ENCODE measurements at regions not wholly inside any gene's neighbourhood (a gene's known extent, or its start where the extent isn't known, plus 50 kb on each side); places are given as distances from the start of the nearest gene placed in this dataset.

DNA sequence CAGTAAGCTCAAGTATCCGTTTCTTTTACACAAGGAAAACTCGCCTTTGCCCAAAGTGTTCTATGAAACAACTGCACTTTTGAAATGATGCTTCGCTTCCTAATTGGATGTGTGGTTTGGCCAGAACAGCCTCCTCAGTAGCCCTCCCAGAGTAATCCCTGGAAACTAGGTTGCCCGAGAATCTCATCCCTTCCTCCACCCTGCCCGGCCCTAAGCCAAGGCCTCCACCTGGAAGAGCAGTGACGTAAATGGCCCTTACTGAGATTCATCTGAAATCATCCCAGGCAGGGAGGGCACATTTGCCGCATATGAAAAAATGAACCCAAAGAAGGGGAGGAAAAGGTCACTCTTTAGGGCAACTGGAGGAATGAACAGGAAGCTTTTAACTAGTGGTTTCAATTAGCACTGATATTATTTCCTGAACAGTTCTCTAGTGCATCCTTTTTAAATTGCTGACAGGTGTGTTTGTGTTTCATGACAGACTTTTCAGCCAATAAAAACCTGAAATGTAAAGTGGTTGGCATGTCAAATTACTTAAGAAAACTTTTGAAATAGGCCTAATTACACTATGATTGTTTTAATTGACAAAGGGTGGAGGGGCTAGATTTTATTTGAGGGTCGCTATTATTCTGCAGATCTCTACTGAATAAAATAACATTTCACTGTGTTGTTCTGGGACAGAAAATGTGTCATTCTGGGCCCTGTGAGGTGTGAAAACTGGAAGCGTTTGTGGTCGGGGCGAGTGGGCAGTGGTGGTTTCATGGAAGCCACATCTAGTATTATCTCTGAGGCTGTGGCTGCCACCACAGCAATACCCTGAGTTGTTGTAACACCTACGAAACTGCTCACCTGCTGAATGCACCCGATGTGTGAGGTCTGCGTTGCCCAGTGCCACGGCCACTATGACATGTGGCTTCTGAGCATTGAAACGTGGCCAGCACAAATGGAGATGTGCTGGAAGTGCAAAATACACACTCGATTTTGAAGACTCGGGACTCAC is 112.1 kb downstream of the ZIC5 start:
- DNase-seq: no peak

DNA sequence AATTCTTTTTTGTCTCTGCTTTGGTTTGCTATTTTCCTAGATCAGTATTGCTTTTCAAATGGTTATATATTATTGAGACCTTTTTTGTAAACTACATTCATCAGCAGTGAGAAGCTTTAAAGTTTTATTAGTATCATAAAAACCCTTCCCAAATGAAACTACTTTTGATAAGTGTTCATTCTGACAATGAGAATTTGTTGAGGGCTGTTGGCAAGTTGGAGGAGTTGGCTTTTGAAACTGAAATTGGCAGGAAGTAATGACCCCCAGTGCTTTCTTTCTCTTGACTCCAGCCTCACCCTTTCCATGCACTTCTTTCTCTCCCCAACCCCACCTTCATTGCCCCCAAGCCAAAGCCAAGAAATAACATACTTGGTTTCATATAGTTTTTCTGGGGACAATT is 113.8 kb downstream of the ZIC5 start:
- no peak for DNase-seq

DNA sequence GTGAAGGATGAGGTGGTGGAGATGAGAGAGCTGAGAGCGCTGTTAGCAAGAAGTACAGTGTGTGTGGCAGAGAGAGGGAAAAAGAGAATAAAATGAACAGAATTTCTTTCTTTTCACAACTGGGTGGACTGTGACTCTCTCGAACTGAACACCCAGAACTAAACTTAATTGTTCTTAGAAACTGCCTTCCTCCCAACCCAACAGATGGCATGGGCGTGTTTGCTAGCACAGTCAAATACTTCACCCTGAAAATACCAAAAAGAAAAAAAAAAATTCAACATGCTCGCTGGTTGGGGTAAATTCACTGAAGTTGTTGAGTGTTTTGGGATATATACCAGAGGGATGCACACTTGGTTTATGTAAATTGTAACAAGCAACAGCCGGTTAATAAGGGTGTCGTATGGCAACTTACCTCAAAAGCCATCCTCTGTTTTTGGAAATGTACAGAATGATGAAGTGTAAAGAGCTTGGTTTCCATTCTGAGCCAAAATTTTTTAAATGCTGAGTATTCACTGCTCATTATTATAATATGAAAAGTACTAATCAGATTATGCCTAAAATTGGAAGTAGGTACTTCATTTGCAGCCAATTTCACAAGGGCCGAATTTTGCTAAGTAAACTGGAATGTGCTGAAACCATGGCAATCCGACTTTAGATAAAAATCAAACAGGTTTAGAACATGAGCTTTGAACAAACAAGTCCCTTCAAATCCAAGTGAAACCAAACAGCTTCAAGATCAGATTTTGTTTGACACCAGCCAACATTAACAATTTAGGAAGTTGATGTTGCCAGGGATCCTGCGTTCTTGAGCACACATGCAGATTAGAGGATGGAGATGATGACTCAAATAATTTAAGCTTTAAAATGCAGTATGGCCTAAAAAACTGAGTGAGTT is 115.8 kb downstream of the ZIC5 start:
- no peak for DNase-seq

DNA sequence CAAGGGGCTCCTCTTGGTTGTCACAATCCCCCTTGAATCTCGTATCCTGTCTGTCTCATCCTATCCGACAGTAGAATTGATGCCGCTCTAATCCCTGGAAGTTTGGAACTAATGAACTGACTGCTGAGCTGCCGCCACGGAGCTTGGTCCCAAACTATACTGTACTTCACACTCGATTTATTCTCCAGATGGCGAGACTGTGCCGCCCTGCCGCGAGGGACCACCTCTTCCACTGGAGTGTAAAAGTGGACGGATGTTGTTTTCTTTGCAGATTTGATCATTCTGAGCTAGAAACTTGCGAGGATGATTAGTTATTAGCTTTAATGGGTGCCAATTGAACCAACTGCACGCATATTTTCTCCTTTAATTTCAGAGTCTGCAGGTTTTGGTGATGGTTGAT is 117.2 kb downstream of the ZIC5 start:
- DNase-seq: no peak

DNA sequence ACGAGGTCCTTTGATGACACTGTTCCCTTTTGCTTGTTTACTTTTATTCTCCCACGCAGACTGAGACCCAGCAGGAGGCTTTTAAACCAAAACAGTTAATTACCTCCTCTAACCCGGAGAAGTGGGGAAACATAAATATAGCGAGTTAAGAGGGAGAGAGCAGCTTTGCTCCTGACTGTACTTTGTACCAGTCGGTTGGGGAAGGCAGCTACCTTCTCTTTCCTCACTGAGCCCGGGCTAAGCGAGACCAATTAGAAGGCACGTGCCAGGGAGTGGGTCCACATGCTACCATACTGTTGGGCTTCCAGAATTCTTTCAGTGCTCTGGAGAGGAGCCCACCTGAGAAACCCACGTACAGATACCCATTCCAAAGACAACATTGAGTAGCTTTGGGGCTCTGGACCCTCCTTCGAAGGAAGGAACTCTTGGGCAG is 124.2 kb downstream of the ZIC5 start:
- no peak for DNase-seq

DNA sequence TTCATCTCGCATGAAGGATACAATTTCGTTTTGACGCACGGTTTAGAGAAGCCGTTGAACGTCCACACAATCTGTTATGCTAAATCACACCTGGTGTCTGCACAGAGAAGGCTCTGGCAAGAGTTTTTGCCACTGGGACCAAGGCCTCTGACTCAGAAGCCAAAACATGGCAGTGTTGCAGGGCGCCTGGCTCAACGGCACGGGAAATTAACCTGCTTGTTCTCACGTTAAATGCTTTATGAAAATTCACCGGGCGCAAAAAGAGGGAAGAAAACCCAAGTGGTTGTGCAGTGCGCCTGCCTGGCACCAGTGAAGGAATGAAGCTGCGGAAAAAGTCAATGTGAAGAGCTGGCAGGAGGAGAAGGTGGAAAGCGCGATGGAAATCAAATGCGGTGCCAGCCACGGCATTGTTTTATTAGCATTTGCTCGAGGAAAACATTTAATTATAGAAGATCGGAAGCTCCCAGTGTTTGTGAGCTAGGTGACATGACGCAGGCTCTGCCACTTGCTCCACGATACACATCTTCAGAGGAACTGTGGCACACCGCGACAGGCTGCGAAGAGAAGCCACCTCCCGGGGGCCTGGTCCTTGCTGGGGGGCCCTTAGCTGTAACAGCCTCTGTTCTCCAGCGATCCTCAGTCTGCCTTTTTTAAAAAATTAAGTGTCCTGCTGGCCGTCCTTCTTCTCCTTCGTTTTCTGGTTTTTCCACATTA is 126.2 kb downstream of the ZIC5 start:
- DNase-seq: no peak

DNA sequence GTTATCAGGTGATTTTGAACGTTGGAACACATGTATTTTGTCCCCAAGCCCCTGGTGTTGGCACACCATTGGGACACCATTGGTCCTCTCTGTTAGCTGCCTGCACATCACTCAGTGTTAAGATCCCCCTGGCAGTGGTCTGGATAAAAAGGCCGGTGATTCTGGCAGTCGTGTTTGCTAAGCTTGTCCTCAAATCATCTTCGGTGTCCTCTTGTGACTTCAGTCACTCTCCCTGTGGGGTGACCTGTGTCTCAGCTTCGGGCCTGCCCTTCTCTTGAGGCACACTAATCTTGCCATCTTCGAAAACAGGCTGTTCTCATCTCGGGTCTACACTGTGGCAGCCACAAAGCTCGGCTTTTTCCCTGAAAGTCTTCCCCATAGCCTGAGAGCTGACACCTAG is 127.1 kb downstream of the ZIC5 start:
- no peak for DNase-seq

DNA sequence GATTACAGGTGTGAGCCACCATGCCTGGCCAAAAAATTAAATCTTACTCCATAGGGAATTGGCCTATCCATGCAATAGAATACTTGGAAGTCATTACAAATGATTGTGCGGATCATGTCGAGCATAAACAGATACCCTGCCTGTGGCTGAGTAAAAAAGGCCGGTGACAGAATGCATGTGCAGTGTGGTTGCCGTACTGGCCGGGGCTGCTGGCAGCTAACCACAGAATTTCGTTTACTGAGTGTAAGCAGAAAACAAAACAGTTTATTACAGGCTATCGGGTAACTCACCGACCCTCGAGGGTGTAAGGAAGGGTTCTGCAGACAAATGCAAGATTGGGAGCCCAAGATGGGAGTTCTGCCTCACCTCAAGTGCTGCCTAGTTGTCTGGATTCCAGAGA is 127.7 kb downstream of the ZIC5 start:
- no peak for DNase-seq

DNA sequence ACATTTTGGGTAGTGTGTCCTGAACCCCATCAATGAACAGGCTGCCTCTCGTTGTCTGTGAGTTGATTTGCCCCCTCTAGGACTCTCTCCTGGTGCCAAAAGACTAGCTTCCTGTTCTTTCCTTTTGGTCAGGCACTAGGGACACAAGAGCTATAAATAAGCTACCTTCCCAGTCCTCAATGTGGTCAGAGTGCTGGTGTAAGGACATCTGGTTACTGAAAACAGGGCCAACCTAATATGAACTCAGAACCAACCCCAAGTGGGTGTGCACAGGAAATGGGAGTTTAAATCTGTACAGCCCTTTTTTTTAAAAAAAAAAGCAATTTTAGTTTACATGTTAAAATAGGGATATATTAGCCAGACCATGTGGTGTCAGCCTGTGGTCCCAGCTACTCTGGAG is 129.2 kb downstream of the ZIC5 start:
- DNase-seq: no peak

DNA sequence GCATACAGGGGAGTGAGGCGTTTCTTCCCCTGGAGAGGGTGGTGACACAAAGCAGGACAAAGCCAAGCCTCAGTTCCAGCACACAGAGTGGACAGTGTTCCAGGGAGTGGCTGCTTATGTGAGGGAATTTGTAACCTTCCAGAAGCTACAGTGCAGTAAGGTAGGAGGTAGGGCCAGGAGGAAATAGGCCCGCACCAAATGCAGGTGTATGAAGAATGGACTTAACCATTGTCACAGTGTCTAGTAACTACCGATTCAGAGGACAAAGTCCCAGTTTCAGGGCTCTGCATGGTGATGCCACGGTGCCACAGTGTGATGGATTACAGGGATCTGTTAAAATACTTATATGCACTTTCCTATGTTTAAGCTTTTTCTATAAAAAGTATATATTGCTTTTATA is 135.3 kb downstream of the ZIC5 start:
- DNase-seq: no peak

DNA sequence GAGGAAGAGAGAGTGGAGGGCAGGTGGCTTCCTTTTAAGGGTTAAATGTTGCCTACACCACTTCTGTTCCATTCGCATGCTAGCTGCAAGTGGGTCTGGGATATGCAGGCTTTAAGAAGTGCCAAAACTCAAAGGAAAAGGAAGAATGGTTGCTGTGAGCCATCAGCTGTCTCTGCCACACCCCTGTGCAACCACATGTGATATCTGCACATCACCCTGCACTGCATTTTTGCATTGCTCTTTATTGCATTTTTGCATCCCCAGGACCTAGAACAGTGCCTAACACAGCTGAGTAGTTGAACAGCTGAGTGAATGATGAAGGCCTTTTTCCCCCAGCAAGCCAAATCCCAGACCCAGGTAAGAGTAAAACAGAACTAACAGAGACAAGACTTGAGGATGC is 136.1 kb downstream of the ZIC5 start:
- no peak for DNase-seq

DNA sequence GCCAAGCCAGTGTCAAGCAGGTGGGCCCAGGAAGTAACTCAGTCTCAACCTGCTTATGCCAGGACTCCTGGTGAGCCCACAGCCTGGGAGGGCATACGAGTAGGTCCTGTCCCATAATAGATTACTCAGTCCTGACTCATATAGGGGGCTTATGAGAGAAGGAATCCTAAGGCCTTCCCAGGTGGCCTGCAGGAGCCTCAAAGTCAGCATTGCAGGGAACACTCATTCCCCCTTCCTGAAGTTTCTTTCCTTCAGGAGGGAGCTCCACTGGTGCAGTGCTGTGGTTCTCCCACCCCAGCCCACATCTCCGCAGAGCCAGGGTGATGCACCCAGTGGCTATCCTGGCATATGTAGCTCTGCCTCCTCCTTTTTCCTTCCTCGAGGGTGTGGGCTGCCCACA is 137.3 kb downstream of the ZIC5 start:
- DNase-seq: no peak

DNA sequence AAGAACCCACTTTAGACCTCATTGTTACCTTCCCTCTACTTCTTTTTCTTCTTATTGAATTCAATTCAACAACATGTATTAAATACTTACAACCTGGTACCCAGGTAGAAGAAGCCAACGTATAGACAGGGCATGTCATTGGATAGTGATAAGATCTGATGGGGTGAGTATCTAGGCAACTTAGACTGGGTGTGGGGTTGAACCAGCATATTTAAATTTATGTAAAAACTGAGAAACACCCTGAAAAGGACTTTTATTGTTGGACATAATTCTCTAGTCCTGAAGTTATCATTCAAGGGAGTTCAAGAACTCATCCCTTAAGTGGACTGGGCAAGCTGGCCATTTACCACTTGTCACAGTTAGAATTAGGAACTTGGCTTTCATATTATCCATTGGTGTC is 139.2 kb downstream of the ZIC5 start:
- DNase-seq: no peak

DNA sequence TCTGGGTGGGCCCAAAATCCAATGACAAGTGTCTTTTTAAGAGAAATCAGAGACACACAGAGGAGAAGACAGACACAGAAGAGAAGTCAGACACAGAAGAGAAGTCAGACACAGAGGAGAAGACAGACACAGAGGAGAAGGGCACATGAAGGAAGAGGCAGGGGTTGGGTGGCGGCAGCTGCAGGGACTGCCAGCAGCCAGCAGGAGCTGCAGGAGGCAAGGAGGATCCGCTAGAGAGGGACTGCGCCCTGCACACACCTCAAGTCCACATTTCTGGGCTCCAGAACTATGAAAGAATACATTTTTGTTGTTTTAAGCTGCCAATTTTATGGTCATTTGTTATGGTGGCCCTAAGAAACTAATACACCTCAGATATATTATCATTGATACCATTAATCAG is 140.6 kb downstream of the ZIC5 start:
- no peak for DNase-seq

DNA sequence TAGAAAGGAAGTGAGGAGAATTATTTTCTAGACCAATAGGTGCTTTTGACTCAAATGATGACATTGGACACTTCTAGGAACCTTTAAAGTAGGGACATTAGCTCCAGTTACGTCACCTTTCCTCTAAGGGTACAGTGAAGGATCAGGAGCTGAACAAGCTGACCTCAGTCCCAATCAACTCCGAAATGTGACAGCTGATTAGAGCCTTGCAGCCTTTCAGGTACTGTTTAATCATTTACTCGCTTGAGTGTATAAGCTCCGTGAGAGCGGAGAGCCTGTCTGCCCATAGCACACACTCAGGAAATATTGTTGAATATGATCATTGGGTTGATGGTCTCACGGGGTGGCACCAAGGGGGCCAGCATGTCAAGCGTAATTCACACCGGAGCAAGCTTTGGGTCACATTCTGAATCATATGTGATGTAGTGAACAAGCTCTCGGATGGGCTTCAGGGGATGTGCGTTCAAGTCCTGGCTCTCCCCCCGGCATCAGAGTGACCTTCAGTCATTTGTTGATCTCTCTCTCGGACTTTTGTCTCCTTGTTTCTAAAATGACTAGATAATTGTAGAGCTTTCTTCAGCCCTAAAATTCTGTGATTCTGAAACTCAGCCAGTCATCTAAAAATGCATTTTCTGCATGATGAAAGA is 141.9 kb downstream of the ZIC5 start:
- no peak for DNase-seq

DNA sequence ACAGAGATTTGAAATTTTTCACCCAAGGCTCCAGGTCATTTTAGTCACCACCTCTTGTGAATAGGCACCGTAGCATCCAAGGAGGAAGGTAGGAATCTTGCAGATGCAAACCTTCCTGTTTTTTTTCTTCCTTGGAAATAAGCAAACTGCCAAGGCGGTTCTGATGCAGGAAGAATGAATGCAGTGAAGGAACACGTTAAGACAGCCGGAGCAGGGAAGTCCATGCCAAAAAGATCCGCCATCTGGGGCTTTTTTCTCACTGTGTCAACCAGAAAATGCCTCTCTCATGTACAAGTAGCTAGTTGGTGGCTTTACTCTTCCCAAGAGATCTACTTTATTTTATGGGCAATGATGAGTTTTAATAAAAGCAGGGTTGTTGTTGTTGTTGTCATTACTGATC is 142.4 kb downstream of the ZIC5 start:
- no peak for DNase-seq

DNA sequence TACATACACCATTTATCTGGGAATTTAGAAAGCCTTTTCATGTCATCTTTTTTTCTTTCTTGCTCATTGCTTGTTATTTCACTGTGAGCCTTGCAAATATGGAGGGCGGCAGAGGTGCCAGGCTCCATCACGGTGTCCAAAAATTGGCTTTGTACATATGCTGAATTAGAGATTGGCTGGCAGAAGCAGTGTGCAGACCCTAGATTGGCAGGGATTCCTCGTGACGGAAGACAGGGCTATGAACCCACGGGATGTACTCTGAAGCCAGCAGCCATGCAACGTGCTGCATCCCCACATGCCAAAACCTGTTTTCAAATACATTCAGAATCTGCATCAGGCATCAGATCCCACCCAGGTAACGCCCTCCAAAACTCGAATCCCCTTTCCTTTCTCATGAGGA is 142.8 kb downstream of the ZIC5 start:
- no peak for DNase-seq

DNA sequence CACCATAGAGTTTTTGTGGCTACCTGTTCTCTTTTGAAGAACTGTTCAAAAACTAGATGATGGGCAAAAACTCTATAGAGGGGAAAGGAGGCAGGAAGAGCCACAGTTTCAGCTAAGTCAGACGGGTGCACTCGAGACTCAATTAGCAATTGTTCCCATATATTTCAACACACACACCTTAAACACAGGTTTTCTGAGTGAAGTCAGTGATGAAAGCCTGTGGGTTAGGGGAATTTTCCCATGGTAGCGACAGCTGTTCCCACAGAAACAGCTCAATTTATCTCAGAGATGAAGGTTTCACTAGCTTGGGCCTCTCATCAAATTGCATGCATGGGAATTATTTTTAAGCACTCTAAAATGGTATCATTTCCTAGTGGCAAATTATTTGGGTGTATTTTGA is 143.4 kb downstream of the ZIC5 start:
- no peak for DNase-seq

DNA sequence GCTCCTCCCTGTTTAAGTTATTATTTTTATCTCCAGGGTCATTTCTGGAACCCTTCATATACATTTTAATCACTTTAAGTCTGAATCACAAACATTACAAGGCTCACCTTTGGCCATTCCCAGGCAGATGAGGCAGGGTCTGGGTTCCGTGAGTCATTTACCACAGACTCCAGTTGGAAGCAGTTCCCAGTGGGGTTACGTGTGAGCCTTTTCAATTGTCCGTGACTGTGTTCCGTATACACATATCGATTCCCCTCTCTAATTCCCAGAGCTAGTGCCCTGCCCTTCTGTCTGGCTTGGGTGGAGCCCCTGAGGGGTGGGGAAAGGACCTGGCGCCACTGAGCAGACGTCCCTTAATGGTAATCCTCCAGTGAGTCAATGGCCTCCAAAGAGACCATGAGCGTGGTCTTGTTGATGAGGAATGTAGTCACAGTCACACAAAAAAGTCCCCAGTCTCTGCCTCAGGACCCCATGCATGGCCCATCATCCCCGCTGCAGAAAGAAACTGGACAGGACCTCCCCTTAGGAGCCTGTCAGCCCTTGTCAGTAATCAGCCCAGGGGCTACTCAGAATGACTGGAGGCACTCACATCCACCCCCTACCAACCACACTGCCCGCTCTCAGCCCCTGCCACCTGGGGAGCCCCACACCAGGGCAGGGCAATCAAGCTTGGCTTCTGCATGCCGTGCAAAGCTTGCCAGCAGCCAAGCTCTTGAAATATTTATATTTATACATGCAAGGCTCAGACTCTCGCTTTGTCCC is 144.4 kb downstream of the ZIC5 start:
- DNase-seq: no peak

DNA sequence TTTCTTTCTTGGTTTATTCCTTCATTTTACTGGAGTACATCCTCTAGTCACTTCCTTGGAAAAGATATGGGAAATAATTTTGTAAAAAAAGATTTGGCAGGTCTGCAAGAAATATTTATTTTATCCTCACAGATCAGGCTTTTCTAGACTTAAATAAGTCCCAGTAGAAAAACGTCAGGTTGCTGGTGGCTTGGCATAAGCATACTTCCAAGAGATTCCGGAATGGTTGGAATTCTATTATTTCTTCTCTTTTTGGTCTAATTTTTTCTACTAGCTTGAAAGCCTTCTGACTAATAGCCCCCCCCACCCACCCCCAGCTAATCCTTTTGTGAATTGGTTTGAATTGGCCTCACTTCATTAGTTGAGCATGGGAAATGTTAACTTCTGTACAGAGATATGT is 147.6 kb downstream of the ZIC5 start:
- DNase-seq: no peak

DNA sequence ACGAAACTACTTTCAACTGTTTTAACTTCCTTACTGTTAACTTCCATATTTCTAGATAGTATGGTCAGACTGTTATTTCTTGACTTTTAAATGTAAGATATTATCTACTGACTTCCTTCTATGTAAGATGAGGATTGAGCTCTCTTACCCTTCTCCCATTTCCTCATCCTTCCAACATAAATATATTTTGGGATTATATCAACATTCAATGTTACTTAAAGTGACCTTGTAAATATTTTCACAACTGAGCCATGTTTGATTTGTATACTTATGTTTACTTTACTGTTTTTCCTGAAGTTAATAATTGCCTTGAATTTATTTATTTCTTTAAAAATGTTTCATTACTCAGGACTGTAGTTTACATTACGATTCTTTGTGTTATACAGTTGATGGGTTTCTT is 148.7 kb downstream of the ZIC5 start:
- DNase-seq: no peak

DNA sequence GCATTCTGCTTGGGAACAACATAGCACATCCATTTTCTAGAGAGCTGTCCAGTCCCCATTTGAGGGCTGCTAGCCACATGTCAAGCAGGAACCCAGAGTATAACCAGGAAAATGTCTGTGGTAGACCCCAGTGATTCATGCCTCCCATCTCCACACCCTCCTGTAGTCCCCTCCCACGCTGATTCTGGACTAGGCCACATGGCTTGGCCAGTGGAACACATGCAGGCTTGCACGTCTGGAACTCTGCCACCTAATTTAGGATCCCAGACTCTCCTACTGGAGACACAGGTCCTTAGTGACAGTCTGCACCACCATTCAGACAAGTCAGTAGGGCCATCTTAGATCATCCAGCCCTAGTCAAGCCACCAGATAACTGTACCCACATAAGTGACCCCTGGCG is 149.8 kb downstream of the ZIC5 start:
- DNase-seq: no peak
